Liver (tissue), 3 donors: ENCODE measurements at regions not wholly inside any gene's neighbourhood (a gene's known extent, or its start where the extent isn't known, plus 50 kb on each side); places are given as distances from the start of the nearest gene placed in this dataset.

ENCODE experiments used
- CTCF ChIP-seq: fragments of 150-350 bp; IDR thresholded peaks from 2 replicates; pipeline ENCODE4 v1.5.1; 2017; ENCODE audit warnings: improper control_type of control experiment, low read depth, low read length; ENCODE audit not compliant: missing input control
- FOXA1 ChIP-seq: IDR thresholded peaks from 2 replicates; pipeline ENCODE4 v1.6.1; 2016; ENCODE audit warnings: antibody characterized with exemption
- HNF4G ChIP-seq: IDR thresholded peaks from 2 replicates; pipeline ENCODE4 v1.6.1; 2016; ENCODE audit warnings: antibody characterized with exemption
- MAX ChIP-seq: IDR thresholded peaks from 2 replicates; pipeline ENCODE4 v1.6.1; 2016; ENCODE audit warnings: antibody characterized with exemption
- RAD21 ChIP-seq, 2 donors: IDR thresholded peaks; 2 replicates each; pipeline ENCODE4 v1.6.1; 2016; ENCODE audit warnings: antibody characterized with exemption in 2 of 2, mild to moderate bottlenecking in 2 of 2
- REST ChIP-seq: IDR thresholded peaks from 2 replicates; pipeline ENCODE4 v1.6.1; 2016; ENCODE audit warnings: antibody characterized with exemption, mild to moderate bottlenecking
- SP1 ChIP-seq: IDR thresholded peaks from 2 replicates; pipeline ENCODE4 v1.6.1; 2018; ENCODE audit warnings: antibody characterized with exemption, mild to moderate bottlenecking
- TAF1 ChIP-seq: conservative IDR thresholded peaks from 2 replicates; pipeline ENCODE4 v1.6.1; 2016; ENCODE audit warnings: antibody characterized with exemption, mild to moderate bottlenecking
- YY1 ChIP-seq: IDR thresholded peaks from 2 replicates; pipeline ENCODE4 v1.6.1; 2016; ENCODE audit warnings: antibody characterized with exemption, mild to moderate bottlenecking
- ZBTB33 ChIP-seq: IDR thresholded peaks from 2 replicates; pipeline ENCODE4 v1.6.1; 2016; ENCODE audit warnings: antibody characterized with exemption
- donor health status: healthy.
- donor health status: healthy.

GRCh38 chr12:103075848-103076247, 118.4 kb downstream of the ASCL1 start:
- TF ChIP-seq CTCF (no peak), MAX (no peak), REST (no peak), RAD21 (IDR thresholded peaks at IDR 0.05) (peak in 1 of 2 donors; percentile 20), ZBTB33 (no peak), HNF4G (no peak), SP1 (peak; percentile 29), YY1 (no peak), TAF1 (no peak), FOXA1 (no peak)
